HG03175 (cell line): ENCODE measurements at regions not wholly inside any gene's neighbourhood (a gene's known extent, or its start where the extent isn't known, plus 50 kb on each side); places are given as distances from the start of the nearest gene placed in this dataset.

ENCODE experiments used
- ATAC-seq: cut with Tn5 transposase; IDR thresholded peaks from one replicate; pipeline ENCODE4 v1.9.1; 2021; ENCODE audit warnings: mild to moderate bottlenecking, moderate library complexity; ENCODE audit not compliant: unreplicated experiment

GRCh38 chr6:132244744-132245143 lies 156.5 kb downstream of the MOXD1 start:
- no peak for ATAC-seq

DNA sequence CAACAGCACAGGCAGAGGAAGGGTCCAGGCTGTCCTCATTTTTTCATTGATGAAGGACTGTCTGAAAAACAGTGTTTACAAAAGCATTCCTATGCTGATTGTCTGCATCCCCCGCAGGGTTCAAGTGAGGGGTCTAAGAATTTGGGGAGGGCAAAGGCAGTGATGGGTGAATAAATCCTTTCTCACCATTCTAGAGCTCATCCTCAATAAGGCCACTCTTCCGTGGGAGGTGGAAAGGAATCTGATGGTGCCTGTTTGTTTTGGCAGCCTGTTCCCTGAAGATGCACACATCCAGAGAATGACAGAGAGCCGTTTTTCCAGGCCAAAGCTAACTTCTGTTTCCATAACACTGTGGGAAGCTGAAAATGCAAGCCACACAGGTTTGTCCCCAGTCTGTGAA lies 164.5 kb downstream of the MOXD1 start:
- ATAC-seq: no peak

DNA sequence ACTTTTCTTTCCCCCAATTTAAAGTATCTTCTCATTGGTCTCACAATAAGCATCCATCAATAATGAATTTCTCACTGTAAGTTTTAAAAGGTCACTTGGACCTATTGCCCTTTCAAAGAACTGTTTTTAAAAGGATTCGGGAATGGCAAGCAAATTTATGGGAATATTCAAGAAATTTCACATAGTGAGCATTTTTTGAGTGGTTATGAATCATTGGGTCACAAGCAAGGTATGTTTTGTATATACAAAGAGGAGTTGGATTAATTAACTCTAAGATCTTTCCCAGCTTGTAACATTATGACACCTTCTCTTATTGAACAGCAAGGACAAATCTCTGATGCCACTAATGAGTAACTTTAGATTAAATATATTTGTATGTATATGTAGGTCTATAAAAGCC lies 165.0 kb downstream of the MOXD1 start:
- ATAC-seq: no peak

- no peak for ATAC-seq
These were observed 165.5 kb downstream of the MOXD1 start for GRCh38 chr6:132235596-132236280.

GRCh38 chr6:132234356-132234755 lies 166.9 kb downstream of the MOXD1 start:
- no peak for ATAC-seq

DNA sequence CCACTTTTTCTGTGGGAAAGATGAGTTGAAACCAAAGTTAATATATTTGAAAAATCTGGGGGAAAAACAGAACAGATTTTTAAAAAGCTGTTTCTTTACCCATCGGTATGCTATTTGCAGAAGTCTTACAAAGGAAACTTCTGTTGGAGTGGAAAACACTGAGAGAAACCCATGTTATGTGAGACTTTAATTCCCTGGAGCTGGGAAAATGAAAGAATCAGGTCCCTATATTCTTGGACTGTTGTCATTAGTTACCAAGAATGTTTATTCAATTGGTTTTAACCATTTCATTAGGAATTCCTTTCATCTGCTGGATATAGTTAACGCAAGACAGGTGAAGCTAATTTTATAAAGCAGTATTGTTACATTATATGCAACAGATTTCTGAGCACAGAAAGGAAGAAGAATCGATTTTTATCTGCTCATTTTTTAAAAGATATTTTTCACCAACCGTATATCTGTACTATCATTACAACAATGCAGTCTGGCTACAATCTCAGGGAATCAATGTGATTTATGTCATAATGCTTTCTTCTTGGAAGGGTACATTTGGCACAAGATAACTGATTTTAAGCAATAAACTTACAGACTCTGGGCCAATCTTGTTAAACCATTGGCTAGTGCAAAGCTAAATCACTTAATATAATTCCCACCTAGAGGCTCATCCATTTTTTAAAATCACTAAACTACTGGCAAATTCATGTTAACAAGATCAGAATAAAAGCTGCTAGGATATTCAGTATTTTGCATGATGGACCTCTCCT lies 170.0 kb downstream of the MOXD1 start:
- ATAC-seq: no peak

DNA sequence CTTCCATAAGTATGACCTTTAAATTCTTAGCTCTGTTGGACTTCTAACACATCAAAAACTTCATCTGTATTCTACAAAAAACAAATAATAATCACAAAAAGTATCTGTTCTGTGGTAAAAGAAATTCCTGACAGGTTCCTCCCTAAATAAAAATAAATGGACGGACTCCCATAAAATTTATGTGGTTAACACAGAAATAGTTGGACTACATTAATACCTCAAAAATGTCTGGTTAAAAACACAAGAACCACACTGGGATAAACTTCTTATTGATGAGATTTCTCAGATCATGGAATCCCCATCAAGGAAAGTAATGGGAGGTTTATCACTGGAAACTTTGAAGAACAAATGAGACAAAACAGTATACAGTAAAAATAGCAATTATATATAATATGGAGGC lies 172.4 kb downstream of the MOXD1 start:
- no peak for ATAC-seq

DNA sequence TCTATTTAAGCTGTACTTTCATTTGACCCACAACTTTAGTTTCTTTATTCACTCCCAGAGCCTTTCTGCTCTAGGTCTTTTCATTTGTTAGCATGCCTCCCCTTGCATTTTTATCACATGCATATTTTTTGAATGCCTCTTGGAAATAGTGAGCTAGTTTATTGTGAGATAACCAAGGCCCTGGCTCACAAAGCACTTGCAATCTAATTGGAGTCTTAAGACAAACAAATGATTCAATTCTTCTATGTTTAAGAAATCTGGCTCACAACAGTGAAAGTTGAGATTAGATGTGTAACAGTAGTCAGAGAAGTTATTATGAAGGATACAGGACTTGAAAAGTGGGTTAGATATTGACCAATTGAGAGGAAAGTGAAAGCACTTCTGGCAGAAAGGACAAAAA lies 173.4 kb downstream of the MOXD1 start:
- ATAC-seq: no peak

DNA sequence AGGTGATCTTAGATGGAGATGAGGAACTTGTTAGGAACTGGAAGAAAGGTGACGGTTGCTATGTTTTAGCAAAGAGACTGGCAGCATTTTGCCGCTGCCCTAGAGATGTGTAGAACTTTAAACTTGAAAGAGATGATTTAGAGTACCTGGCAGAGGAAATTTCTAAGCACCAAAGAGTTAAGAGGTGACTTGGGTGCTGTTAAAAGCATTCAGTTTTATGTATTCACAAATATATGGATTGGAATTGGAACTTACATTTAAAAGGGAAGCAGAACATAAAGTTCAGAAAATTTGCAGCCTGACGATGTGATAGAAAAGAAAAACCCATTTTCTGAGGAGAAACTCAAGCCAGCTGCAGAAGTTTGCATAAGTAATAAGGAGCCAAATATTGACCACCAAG lies 176.3 kb downstream of the MOXD1 start:
- no peak for ATAC-seq

DNA sequence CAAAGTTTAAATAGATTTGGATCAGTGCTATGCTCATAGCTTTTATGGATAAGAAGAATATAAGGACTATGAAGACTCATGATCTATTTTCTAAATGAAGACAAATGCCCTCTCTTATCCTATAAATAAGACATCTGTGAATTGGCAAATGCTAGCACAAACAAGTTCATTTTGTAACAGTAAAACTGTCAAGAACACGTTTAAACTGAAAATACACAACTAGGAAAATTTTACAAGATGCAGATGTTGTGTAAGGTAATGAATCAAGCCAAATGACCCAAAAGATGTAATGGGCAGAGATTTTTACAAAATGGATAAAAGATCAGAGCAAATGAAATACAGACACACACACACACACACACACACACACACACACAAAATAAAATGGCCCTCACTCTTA lies 180.5 kb downstream of the MOXD1 start:
- no peak for ATAC-seq

GRCh38 chr6:132219901-132220300 lies 181.4 kb downstream of the MOXD1 start:
- ATAC-seq: no peak

DNA sequence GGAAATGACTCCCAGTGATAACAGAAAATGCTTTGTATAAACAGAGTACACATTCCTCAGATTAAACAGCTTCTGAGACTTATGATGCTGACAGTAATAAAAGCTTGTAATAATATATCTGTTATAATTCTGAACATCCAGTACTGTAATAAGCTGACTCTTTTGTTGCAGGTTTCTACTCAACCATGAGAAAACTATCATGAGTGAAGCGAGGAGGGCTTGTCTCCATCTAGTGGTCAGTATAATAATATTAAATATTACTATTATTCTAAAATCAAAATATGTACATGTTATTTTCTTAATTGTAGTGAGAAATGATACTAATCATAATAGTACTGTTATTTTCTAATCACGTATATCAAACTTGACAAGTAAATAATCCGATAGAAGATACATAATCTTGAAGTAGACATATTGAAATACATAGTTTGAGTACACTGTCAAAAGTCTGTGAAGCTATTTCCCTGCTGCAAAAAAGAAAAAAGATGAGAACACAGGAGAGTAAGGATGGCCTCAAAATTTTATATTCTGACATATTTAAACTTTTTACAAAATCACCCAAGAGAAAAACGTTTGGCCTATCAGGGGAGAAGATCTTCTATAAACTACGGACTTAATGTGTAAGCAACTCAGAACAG lies 183.1 kb downstream of the MOXD1 start:
- no peak for ATAC-seq

- no peak for ATAC-seq
These were observed 185.5 kb downstream of the MOXD1 start for GRCh38 chr6:132215805-132216204.

DNA sequence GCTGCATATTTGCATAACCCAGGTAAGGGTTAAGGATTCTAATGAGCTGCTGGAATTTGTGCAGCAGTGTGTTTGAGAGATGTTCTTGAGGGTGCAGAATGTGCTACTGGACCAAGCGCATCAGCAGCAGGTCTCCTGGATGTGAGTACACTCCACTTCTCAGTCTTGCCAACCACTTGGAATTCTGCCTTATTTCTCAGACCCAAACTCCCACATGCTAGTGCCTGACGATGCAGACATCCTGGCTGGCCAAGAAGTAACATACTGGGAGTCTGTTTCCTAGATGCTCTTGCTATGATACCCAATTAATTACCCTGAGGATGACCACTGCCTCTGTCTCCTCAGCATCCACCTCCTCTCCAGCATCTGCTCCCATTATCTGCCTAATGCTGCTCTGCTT lies 186.6 kb downstream of the MOXD1 start:
- ATAC-seq: no peak

GRCh38 chr6:132213732-132214131 lies 187.5 kb downstream of the MOXD1 start:
- ATAC-seq: no peak

- ATAC-seq: no peak
These were observed 188.1 kb downstream of the MOXD1 start for GRCh38 chr6:132213191-132213590.

GRCh38 chr6:132210886-132211563 lies 190.2 kb downstream of the MOXD1 start:
- ATAC-seq: no peak

GRCh38 chr6:132209351-132209750 lies 191.9 kb downstream of the MOXD1 start:
- no peak for ATAC-seq

GRCh38 chr6:132207991-132208390 lies 193.3 kb downstream of the MOXD1 start:
- ATAC-seq: no peak

GRCh38 chr6:132205946-132206345 lies 195.3 kb downstream of the MOXD1 start:
- no peak for ATAC-seq

DNA sequence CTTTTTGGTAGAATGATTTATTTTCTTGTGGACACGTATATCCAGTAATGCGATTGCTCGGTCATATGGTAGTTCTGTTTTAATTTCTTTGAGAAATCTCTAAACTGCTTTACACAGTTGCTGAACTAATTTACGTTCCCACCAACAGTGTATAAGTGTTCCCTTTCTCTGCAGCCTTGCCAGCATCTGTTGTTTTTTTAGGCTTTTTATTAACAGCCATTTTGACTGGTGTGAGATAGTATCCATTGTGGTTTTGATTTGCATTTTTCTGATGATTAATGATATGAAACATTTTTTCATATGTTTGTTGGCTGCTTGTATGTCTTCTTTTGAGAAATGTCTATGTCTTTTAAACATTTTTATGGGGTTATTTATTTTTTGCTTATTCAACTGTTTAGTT lies 196.7 kb downstream of the MOXD1 start:
- no peak for ATAC-seq

DNA sequence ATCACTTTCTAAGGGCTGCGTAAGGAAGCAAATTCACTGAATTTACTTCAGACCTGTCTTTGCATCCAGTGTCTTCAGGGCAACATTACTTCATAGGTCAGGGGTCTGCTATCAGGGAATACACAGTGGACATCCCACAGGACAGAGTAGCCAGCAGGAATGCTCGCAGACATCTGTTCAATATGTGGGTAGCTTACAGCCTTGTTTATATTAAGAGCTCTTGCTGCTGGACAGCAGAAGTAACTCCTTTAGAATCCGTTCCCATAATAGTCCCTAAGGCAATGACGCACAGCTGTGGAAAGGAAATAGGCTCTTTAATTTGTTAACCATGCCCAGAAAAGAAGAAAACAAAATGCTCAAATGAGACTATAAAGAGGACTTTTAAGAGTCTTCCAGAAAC lies 198.7 kb downstream of the MOXD1 start:
- ATAC-seq: no peak
